ENCODE measurements at regions not wholly inside any gene's neighbourhood (a gene's known extent, or its start where the extent isn't known, plus 50 kb on each side); places are given as distances from the start of the nearest gene placed in this dataset.

- no peak for DNase-seq
Observed at GRCh38 chr12:30506411-30506810, 189.3 kb downstream of the IPO8 start.

- DNase-seq: no peak
Observed at GRCh38 chr12:30501718-30502117, 194.0 kb downstream of the IPO8 start.

- no peak for DNase-seq
Observed at GRCh38 chr12:30500532-30500931, 195.1 kb downstream of the IPO8 start.

- no peak for DNase-seq
Observed at GRCh38 chr12:30485230-30485890, 210.3 kb downstream of the IPO8 start.

GRCh38 chr12:30484658-30485057, 211.0 kb downstream of the IPO8 start:
- peak; percentile 5 for DNase-seq

GRCh38 chr12:30482650-30483049, 213.0 kb downstream of the IPO8 start:
- DNase-seq: no peak

GRCh38 chr12:30473274-30473673, 222.4 kb downstream of the IPO8 start:
- no peak for DNase-seq

GRCh38 chr12:30466093-30466585, 229.5 kb downstream of the IPO8 start:
- DNase-seq: no peak

GRCh38 chr12:30463636-30464035, 232.0 kb downstream of the IPO8 start:
- no peak for DNase-seq

- DNase-seq: no peak
Observed at GRCh38 chr12:30462249-30462648, 233.4 kb downstream of the IPO8 start.

GRCh38 chr12:30461026-30461615, 234.5 kb downstream of the IPO8 start:
- no peak for DNase-seq

- DNase-seq: no peak
Observed at GRCh38 chr12:30458453-30458852, 237.2 kb downstream of the IPO8 start.

- DNase-seq: peak; percentile 78
Observed at GRCh38 chr12:30457621-30458289, 237.9 kb downstream of the IPO8 start.

- peak; percentile 22 for DNase-seq
Observed at GRCh38 chr12:30450872-30451271, 244.8 kb downstream of the IPO8 start.

- DNase-seq: no peak
Observed at GRCh38 chr12:30450226-30450625, 245.4 kb downstream of the IPO8 start.

GRCh38 chr12:30448038-30448437, 247.6 kb downstream of the IPO8 start:
- DNase-seq: no peak

GRCh38 chr12:30447061-30447750, 248.5 kb downstream of the IPO8 start:
- no peak for DNase-seq

GRCh38 chr12:30442461-30442860, 253.2 kb downstream of the IPO8 start:
- no peak for DNase-seq

GRCh38 chr12:30440826-30441602, 254.7 kb downstream of the IPO8 start:
- DNase-seq: peak; percentile 25

- DNase-seq: no peak
Observed at GRCh38 chr12:30439201-30439600, 256.5 kb downstream of the IPO8 start.

- DNase-seq: no peak
Observed at GRCh38 chr12:30438601-30439041, 257.0 kb downstream of the IPO8 start.

GRCh38 chr12:30437616-30438015, 258.1 kb downstream of the IPO8 start:
- DNase-seq: no peak
